Testis (tissue), 2 donors: ENCODE measurements at regions not wholly inside any gene's neighbourhood (a gene's known extent, or its start where the extent isn't known, plus 50 kb on each side); places are given as distances from the start of the nearest gene placed in this dataset.
A peak's percentile ranks its signal among the peaks of the same experiment; 100 is the strongest.

ENCODE experiments used
- CTCF ChIP-seq, 3 experiments: fragments of 450-650 bp in 2 of 3; fragments of 200-600 bp in 1 of 3; sonication (generic) in 1 of 3; IDR thresholded peaks; one replicate each; pipeline ENCODE4 v1.5.1; 2016 to 2019; ENCODE audit warnings: antibody characterized with exemption in 3 of 3, mild to moderate bottlenecking in 2 of 3, moderate library complexity in 1 of 3
- POLR2A ChIP-seq: fragments of 450-650 bp; IDR thresholded peaks from one replicate; pipeline ENCODE4 v1.6.1; 2017; ENCODE audit warnings: antibody characterized with exemption, mild to moderate bottlenecking, moderate library complexity

- peak; percentile 44 to 63 (median 51) for TF ChIP-seq CTCF (IDR thresholded peaks at IDR 0.05)
- TF ChIP-seq POLR2A, result no peak
Measured at GRCh38 chr6:121849477-121849876, 414.0 kb downstream of the GJA1 start.
